ENCODE measurements at regions not wholly inside any gene's neighbourhood (a gene's known extent, or its start where the extent isn't known, plus 50 kb on each side); places are given as distances from the start of the nearest gene placed in this dataset.

- Histone ChIP-seq H3K9me3 (replicated peaks) (peaks cover 19% of the 10 kb centered on the region), H3K4me3 (no peak overlapping the region), H3K4me1 (no peaks in the 10 kb centered on the region), H3K27ac (replicated peaks) (no peak overlapping the region), H3K27me3 (ENCODE audit: low read depth) (no peaks in the 10 kb centered on the region), H3K36me3 (no peaks in the 10 kb centered on the region)
- intact Hi-C loops (cut with micrococcal nuclease), result no loop called here
- no peak for DNase-seq
- TF ChIP-seq, protein P1, sequence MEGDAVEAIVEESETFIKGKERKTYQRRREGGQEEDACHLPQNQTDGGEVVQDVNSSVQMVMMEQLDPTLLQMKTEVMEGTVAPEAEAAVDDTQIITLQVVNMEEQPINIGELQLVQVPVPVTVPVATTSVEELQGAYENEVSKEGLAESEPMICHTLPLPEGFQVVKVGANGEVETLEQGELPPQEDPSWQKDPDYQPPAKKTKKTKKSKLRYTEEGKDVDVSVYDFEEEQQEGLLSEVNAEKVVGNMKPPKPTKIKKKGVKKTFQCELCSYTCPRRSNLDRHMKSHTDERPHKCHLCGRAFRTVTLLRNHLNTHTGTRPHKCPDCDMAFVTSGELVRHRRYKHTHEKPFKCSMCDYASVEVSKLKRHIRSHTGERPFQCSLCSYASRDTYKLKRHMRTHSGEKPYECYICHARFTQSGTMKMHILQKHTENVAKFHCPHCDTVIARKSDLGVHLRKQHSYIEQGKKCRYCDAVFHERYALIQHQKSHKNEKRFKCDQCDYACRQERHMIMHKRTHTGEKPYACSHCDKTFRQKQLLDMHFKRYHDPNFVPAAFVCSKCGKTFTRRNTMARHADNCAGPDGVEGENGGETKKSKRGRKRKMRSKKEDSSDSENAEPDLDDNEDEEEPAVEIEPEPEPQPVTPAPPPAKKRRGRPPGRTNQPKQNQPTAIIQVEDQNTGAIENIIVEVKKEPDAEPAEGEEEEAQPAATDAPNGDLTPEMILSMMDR (IDR thresholded peaks at IDR 0.05; ENCODE audit: borderline replicate concordance), result no peak
These were observed 194.8 kb upstream of the ARGLU1 start for GRCh38 chr13:106762708-106763107.

DNA sequence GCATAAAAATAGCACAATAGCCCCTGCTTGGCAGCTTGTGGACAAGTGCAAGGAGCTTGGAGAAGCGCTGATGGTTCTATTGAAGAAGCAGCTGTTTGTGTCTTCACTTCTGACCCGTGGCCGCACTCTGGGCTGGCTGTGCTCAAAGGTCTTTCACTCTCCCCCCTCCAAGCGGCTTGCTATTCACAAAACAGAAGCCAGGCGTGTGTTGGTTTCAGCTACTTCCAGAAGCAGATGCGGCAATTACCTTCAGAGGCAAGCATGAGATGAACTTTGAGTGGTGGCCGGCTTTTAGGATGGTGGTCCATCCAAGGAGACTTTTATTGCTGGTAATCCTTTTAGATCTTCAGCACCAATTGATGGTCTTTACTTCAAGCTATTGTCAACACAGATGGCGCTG, 188.5 kb upstream of the ARGLU1 start:
- no peaks in the 10 kb centered on the region for H3K9me3 ChIP-seq (replicated peaks)
- no peaks in the 10 kb centered on the region for H3K36me3 ChIP-seq
- H3K4me3 ChIP-seq, result no peak overlapping the region
- peaks cover 39% of the 10 kb centered on the region for H3K4me1 ChIP-seq
- TF ChIP-seq, protein P1 (IDR thresholded peaks at IDR 0.05; ENCODE audit: borderline replicate concordance), result peak; percentile 40
- H3K27me3 ChIP-seq (ENCODE audit: low read depth), result no peaks in the 10 kb centered on the region
- H3K27ac ChIP-seq (replicated peaks), result peak overlapping the region; percentile 62
- DNase-seq, result no peak
- intact Hi-C loops (cut with micrococcal nuclease), result no loop called here

- TF ChIP-seq, protein P1 (IDR thresholded peaks at IDR 0.05; ENCODE audit: borderline replicate concordance), result no peak
- peak overlapping the region; percentile 62 for H3K27ac ChIP-seq (replicated peaks)
- no peaks in the 10 kb centered on the region for H3K36me3 ChIP-seq
- H3K27me3 ChIP-seq (ENCODE audit: low read depth), result no peaks in the 10 kb centered on the region
- DNase-seq, result no peak
- peaks cover 39% of the 10 kb centered on the region for H3K4me1 ChIP-seq
- no peak overlapping the region for H3K4me3 ChIP-seq
- no peaks in the 10 kb centered on the region for H3K9me3 ChIP-seq (replicated peaks)
- intact Hi-C loops (cut with micrococcal nuclease), result no loop called here
These were observed 187.6 kb upstream of the ARGLU1 start for GRCh38 chr13:106755542-106755941.

DNA sequence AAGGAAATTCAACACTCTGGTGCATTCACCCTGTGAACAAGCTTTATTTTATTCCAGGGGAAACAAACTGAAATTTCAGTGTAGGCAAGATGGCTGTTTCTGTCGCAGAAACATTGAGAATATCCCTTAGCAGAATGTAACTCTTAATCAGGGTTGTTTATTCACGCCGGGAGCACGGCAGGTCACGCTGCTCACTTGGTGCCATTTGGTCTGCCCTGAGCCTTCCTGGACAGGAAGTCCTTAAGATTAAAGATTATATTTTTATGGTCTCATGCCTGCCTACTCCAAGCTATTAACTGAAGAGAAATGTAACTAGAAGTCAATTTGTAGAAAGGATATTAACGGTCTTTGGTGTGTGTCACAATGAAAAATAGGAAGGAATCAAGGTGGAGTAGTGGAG, 185.3 kb upstream of the ARGLU1 start:
- Histone ChIP-seq H3K27ac (replicated peaks) (peak overlapping the region; percentile 76), H3K9me3 (replicated peaks) (no peaks in the 10 kb centered on the region), H3K27me3 (ENCODE audit: low read depth) (no peaks in the 10 kb centered on the region), H3K4me1 (peaks cover 39% of the 10 kb centered on the region), H3K36me3 (no peaks in the 10 kb centered on the region), H3K4me3 (peak overlapping the region; percentile 26)
- TF ChIP-seq, protein P1 (IDR thresholded peaks at IDR 0.05; ENCODE audit: borderline replicate concordance), result no peak
- DNase-seq, result no peak
- intact Hi-C loops (cut with micrococcal nuclease), result no loop called here

- Histone ChIP-seq H3K36me3 (no peaks in the 10 kb centered on the region), H3K27me3 (ENCODE audit: low read depth) (no peaks in the 10 kb centered on the region), H3K4me1 (peaks cover 39% of the 10 kb centered on the region), H3K27ac (replicated peaks) (peak overlapping the region; percentile 76), H3K9me3 (replicated peaks) (peaks cover 4% of the 10 kb centered on the region), H3K4me3 (peak overlapping the region; percentile 26)
- TF ChIP-seq, protein P1 (IDR thresholded peaks at IDR 0.05; ENCODE audit: borderline replicate concordance), result no peak
- DNase-seq, result no peak
- intact Hi-C loops (cut with micrococcal nuclease), result no loop called here
These were observed 184.7 kb upstream of the ARGLU1 start for GRCh38 chr13:106752584-106753170.

Data from left ventricle myocardium inferior (tissue), 1 donor.